ENCODE measurements at regions not wholly inside any gene's neighbourhood (a gene's known extent, or its start where the extent isn't known, plus 50 kb on each side); places are given as distances from the start of the nearest gene placed in this dataset.

GRCh38 chr3:104901396-104901795 is 465.3 kb upstream of the ALCAM start:
- TF ChIP-seq NFRKB (IDR thresholded peaks at IDR 0.05) (no peak), ELF4 (IDR thresholded peaks at IDR 0.05) (no peak), SP1 (IDR thresholded peaks at IDR 0.05) (no peak), BHLHE40 (IDR thresholded peaks at IDR 0.05; ENCODE audit: borderline replicate concordance) (no peak), SUZ12 (IDR thresholded peaks at IDR 0.05) (no peak), TARDBP (IDR thresholded peaks at IDR 0.05) (no peak), L3MBTL2 (conservative IDR thresholded peaks at IDR 0.05) (no peak), ARNT (IDR thresholded peaks at IDR 0.05) (no peak), FOXM1 (IDR thresholded peaks at IDR 0.05; ENCODE audit: borderline replicate concordance) (no peak), LEF1 (IDR thresholded peaks at IDR 0.05; ENCODE audit: borderline replicate concordance) (no peak)

Measured in HEK293T (cell line).